ENCODE measurements at regions not wholly inside any gene's neighbourhood (a gene's known extent, or its start where the extent isn't known, plus 50 kb on each side); places are given as distances from the start of the nearest gene placed in this dataset.

DNA sequence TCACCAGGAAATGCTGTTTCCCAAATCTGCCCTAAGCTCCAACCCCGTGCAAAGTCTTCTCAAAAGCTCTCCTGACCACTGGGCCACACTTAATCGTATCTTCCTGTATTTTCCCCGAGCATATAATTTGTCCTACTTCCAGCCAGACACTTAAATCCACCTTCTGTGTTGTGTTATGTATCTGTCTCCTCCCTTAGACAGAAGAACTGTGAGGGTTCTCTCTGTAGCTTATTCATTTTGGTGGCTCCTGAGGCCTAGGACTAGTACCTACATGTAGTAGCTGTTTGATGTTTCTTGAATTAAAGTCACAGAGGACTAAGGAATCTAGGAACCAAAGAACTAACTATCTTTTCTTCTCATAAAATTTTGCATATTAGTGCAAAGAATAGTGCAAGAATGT, 292.6 kb downstream of the ALDH8A1 start:
- TF ChIP-seq, protein P1, sequence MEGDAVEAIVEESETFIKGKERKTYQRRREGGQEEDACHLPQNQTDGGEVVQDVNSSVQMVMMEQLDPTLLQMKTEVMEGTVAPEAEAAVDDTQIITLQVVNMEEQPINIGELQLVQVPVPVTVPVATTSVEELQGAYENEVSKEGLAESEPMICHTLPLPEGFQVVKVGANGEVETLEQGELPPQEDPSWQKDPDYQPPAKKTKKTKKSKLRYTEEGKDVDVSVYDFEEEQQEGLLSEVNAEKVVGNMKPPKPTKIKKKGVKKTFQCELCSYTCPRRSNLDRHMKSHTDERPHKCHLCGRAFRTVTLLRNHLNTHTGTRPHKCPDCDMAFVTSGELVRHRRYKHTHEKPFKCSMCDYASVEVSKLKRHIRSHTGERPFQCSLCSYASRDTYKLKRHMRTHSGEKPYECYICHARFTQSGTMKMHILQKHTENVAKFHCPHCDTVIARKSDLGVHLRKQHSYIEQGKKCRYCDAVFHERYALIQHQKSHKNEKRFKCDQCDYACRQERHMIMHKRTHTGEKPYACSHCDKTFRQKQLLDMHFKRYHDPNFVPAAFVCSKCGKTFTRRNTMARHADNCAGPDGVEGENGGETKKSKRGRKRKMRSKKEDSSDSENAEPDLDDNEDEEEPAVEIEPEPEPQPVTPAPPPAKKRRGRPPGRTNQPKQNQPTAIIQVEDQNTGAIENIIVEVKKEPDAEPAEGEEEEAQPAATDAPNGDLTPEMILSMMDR (IDR thresholded peaks at IDR 0.05) = no peak
- no peak for TF ChIP-seq POLR2A (IDR thresholded peaks at IDR 0.05)

All from Peyer's patch (tissue), 4 donors.